Esophagus squamous epithelium (tissue), 4 donors: ENCODE measurements at regions not wholly inside any gene's neighbourhood (a gene's known extent, or its start where the extent isn't known, plus 50 kb on each side); places are given as distances from the start of the nearest gene placed in this dataset.

Experiments used
- CTCF ChIP-seq, 6 experiments: fragments of 450-650 bp in 4 of 6; fragments of 200-600 bp in 2 of 6; sonication (generic) in 2 of 6; IDR thresholded peaks; one replicate each; pipeline ENCODE4 v1.5.1; 2016 to 2019; ENCODE audit warnings: antibody characterized with exemption in 6 of 6, mild to moderate bottlenecking in 4 of 6, moderate library complexity in 4 of 6
- POLR2A ChIP-seq, 4 donors: fragments of 450-650 bp; IDR thresholded peaks; one replicate each; pipeline ENCODE4 v1.6.1; 2017; ENCODE audit warnings: antibody characterized with exemption in 4 of 4, mild to moderate bottlenecking in 4 of 4, moderate library complexity in 3 of 4

DNA sequence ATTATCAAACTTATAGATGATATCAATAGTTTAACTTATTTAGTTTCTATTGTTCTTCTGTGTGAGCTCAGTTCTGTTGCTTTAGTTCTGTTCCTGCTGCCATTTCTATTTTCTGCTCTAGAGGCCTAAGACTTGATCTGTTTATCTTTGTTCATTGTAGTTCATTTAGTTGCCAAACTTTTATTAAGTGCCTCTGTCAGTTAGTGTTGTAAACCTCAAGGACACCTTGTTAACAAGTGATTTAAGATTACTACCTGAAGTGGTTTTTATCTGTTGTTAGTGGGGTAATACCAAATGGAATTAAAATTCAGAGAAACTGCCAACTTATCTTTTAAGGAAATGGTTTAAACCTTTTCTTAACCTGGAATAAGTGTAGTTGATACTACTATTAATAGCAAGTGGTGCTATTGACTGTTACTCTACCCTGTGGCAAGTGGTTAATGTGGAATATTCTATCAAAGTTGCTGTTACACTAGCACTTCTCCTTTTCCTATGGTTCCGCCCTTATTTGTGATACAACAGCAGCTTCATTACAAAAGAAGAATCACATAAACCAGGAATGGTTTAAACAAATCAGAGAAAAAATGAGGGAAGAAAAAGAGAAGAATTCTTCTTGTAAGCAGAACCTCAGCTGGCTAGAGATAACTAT lies 500.6 kb upstream of the GOLIM4 start:
- TF ChIP-seq CTCF (IDR thresholded peaks at IDR 0.05) (no peak), POLR2A (IDR thresholded peaks at IDR 0.05) (no peak)
